Erythroblast (primary cell): ENCODE measurements at regions not wholly inside any gene's neighbourhood (a gene's known extent, or its start where the extent isn't known, plus 50 kb on each side); places are given as distances from the start of the nearest gene placed in this dataset.

Experiments
- GATA1 ChIP-seq: IDR thresholded peaks from 2 replicates; pipeline ENCODE4 v1.6.1; 2011; ENCODE audit warnings: low read depth, mild to moderate bottlenecking, control low read depth, low read length, moderate library complexity
- POLR2A ChIP-seq: IDR thresholded peaks from 2 replicates; pipeline ENCODE4 v1.6.1; 2011; ENCODE audit warnings: mild to moderate bottlenecking, low read length

DNA sequence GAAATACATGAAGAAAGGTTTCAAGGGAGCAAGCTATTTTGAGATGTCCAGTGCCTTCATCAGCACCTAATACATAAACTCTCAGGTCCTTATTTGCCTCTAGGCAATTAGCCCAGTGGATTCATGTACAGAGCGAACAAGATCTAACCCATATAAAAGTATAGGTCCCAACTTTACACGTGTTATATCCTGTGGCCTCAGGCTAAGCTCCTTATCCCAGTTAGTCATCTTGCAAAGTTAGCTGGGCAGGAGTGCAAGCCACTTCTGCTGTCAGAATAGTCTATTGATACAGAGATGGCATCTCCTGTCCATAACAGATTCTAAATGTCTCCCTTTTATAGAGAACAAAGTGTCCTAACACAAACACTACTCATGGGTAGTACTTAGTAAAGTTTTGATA, 203.9 kb upstream of the PIK3C3 start:
- TF ChIP-seq POLR2A (no peak), GATA1 (no peak)
